ENCODE measurements at regions not wholly inside any gene's neighbourhood (a gene's known extent, or its start where the extent isn't known, plus 50 kb on each side); places are given as distances from the start of the nearest gene placed in this dataset.

DNA sequence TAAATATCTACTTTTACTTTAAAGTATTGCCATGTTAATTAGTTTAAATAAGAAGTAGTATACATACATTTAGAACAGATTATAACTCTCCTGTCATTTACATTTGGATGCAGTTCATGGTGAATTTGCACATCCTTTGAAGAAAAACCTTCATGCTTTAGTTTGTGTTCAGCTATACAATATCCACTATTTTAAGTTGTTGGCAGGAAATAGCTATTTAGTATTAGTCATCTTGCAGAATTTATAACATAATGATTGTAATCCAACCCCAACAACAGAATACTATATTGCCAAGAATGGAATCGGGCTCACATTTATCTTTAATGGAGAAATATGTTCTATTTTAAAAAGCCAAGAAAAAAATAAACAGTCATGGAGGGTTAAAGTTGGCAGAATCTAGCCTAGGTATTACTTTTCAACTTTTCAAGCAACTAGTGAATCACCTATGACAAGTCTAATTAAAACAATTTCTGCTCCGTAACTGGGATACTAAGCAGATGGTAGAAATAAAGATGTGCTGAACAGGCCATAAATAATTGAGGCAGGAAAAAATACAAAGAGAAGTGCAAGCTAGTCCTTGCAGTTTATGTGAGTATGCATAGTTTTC, 1170.6 kb upstream of the NUDT12 start:
- Histone ChIP-seq H3K9me1 (ENCODE audit: control insufficient read depth, extremely low read depth, insufficient read depth, low read length) (no peaks in the 10 kb centered on the region), H3K27me3 (ENCODE audit: control insufficient read depth, extremely low read depth, insufficient read depth, low read length) (no peaks in the 10 kb centered on the region), H3K9ac (ENCODE audit: control insufficient read depth, extremely low read depth, insufficient read depth, low read length) (no peak overlapping the region), H2AFZ (ENCODE audit: control insufficient read depth, low read length) (no peak overlapping the region), H3K4me3 (ENCODE audit: control insufficient read depth in 2 of 3, extremely low read depth in 1 of 3, insufficient read depth in 2 of 3, low read depth in 1 of 3, low read length in 3 of 3) (no peak overlapping the region), H3K36me3 (ENCODE audit: control insufficient read depth in 2 of 2, extremely low read depth in 1 of 2, insufficient read depth in 2 of 2, low read length in 2 of 2) (no peaks in the 10 kb centered on the region), H4K20me1 (ENCODE audit: control insufficient read depth, extremely low read depth, insufficient read depth, low read length) (no peaks in the 10 kb centered on the region), H3K4me1 (ENCODE audit: control insufficient read depth, extremely low read depth, insufficient read depth, low read length) (no peaks in the 10 kb centered on the region), H3K79me2 (ENCODE audit: control insufficient read depth, insufficient read depth, low read length) (no peaks in the 10 kb centered on the region), H3K4me2 (ENCODE audit: control insufficient read depth, extremely low read depth, insufficient read depth, low read depth, low read length) (no peak overlapping the region), H3K27ac (ENCODE audit: control insufficient read depth, insufficient read depth, low read length) (no peak overlapping the region), H3K9me3 (ENCODE audit: control insufficient read depth, low read depth, low read length) (no peaks in the 10 kb centered on the region)
- dilution Hi-C loops (cut with MboI; ENCODE audit: extremely low pct_ligation_motif_present, low sequenced_read_pairs): no loop called here
- DNase-seq (ENCODE audit: low read depth, low spot score) (no peak), FAIRE-seq (no peak)
- TF ChIP-seq CTCF (optimal IDR thresholded peaks at IDR 0.05 in 1 of 3, IDR thresholded peaks at IDR 0.05 in 1 of 3, conservative IDR thresholded peaks at IDR 0.05 in 1 of 3; ENCODE audit: extremely low read depth in 1 of 3, insufficient read depth in 2 of 3, low read length in 3 of 3) (no peak), EZH2 (IDR thresholded peaks at IDR 0.05; ENCODE audit: low read length) (no peak)

- Histone ChIP-seq H3K79me2 (ENCODE audit: control insufficient read depth, insufficient read depth, low read length) (no peaks in the 10 kb centered on the region), H4K20me1 (ENCODE audit: control insufficient read depth, extremely low read depth, insufficient read depth, low read length) (no peaks in the 10 kb centered on the region), H3K4me2 (ENCODE audit: control insufficient read depth, extremely low read depth, insufficient read depth, low read depth, low read length) (no peak overlapping the region), H3K36me3 (ENCODE audit: control insufficient read depth in 2 of 2, extremely low read depth in 1 of 2, insufficient read depth in 2 of 2, low read length in 2 of 2) (no peaks in the 10 kb centered on the region), H3K27ac (ENCODE audit: control insufficient read depth, insufficient read depth, low read length) (no peak overlapping the region), H3K9me3 (ENCODE audit: control insufficient read depth, low read depth, low read length) (no peaks in the 10 kb centered on the region), H3K27me3 (ENCODE audit: control insufficient read depth, extremely low read depth, insufficient read depth, low read length) (no peaks in the 10 kb centered on the region), H2AFZ (ENCODE audit: control insufficient read depth, low read length) (no peak overlapping the region), H3K4me1 (ENCODE audit: control insufficient read depth, extremely low read depth, insufficient read depth, low read length) (no peaks in the 10 kb centered on the region), H3K9ac (ENCODE audit: control insufficient read depth, extremely low read depth, insufficient read depth, low read length) (no peak overlapping the region), H3K9me1 (ENCODE audit: control insufficient read depth, extremely low read depth, insufficient read depth, low read length) (no peaks in the 10 kb centered on the region), H3K4me3 (ENCODE audit: control insufficient read depth in 2 of 3, extremely low read depth in 1 of 3, insufficient read depth in 2 of 3, low read depth in 1 of 3, low read length in 3 of 3) (no peak overlapping the region)
- no peak for DNase-seq (ENCODE audit: low read depth, low spot score)
- dilution Hi-C loops (cut with MboI; ENCODE audit: extremely low pct_ligation_motif_present, low sequenced_read_pairs): no loop called here
- TF ChIP-seq CTCF (optimal IDR thresholded peaks at IDR 0.05 in 1 of 3, IDR thresholded peaks at IDR 0.05 in 1 of 3, conservative IDR thresholded peaks at IDR 0.05 in 1 of 3; ENCODE audit: extremely low read depth in 1 of 3, insufficient read depth in 2 of 3, low read length in 3 of 3) (no peak), EZH2 (IDR thresholded peaks at IDR 0.05; ENCODE audit: low read length) (no peak)
- no peak for FAIRE-seq
These were observed 1168.7 kb upstream of the NUDT12 start for GRCh38 chr5:104731331-104731730.
